Activated gamma-delta T cell treated with anti-CD3 and anti-CD28 coated beads, Interleukin-2, amount 50 U/mL, for 16 hours (primary cell): ENCODE measurements at regions not wholly inside any gene's neighbourhood (a gene's known extent, or its start where the extent isn't known, plus 50 kb on each side); places are given as distances from the start of the nearest gene placed in this dataset.

ENCODE experiments used
- DNase-seq: peaks from one replicate; pipeline ENCODE4 v3.0.0-alpha.2; 2020; ENCODE audit warnings: low read depth

- DNase-seq = no peak
Measured at GRCh38 chr14:104319491-104320241, 181.3 kb downstream of the KIF26A start.

GRCh38 chr14:104320611-104321086 is 182.3 kb downstream of the KIF26A start:
- no peak for DNase-seq

- no peak for DNase-seq
Measured at GRCh38 chr14:104321088-104321801, 182.9 kb downstream of the KIF26A start.

GRCh38 chr14:104321802-104322130 is 183.4 kb downstream of the KIF26A start:
- DNase-seq = no peak

GRCh38 chr14:104322531-104323366 is 184.4 kb downstream of the KIF26A start:
- no peak for DNase-seq

GRCh38 chr14:104323551-104324175 is 185.3 kb downstream of the KIF26A start:
- DNase-seq = no peak

- DNase-seq = no peak
Measured at GRCh38 chr14:104326848-104327247, 188.5 kb downstream of the KIF26A start.

GRCh38 chr14:104328607-104329006 is 190.2 kb downstream of the KIF26A start:
- DNase-seq = no peak

GRCh38 chr14:104329793-104330192 is 191.4 kb downstream of the KIF26A start:
- no peak for DNase-seq

- DNase-seq = no peak
Measured at GRCh38 chr14:104331871-104332605, 193.7 kb downstream of the KIF26A start.

- no peak for DNase-seq
Measured at GRCh38 chr14:104332634-104333270, 194.4 kb downstream of the KIF26A start.

- no peak for DNase-seq
Measured at GRCh38 chr14:104333646-104334423, 195.4 kb downstream of the KIF26A start.

GRCh38 chr14:104334424-104335161 is 196.2 kb downstream of the KIF26A start:
- no peak for DNase-seq

- no peak for DNase-seq
Measured at GRCh38 chr14:104335176-104335575, 196.8 kb downstream of the KIF26A start.

- no peak for DNase-seq
Measured at GRCh38 chr14:104335611-104336010, 197.2 kb downstream of the KIF26A start.

- DNase-seq = no peak
Measured at GRCh38 chr14:104337351-104337750, 199.0 kb downstream of the KIF26A start.

- no peak for DNase-seq
Measured at GRCh38 chr14:104339361-104339760, 201.0 kb downstream of the KIF26A start.

- no peak for DNase-seq
Measured at GRCh38 chr14:104339829-104340228, 201.4 kb downstream of the KIF26A start.
